HL-60 (cell line): ENCODE measurements at regions not wholly inside any gene's neighbourhood (a gene's known extent, or its start where the extent isn't known, plus 50 kb on each side); places are given as distances from the start of the nearest gene placed in this dataset.

Source experiments
- DNase-seq, 2 experiments: peaks; one replicate each; pipeline ENCODE4 v3.0.0-alpha.2; 2010 to 2020; ENCODE audit warnings: low read depth in 1 of 2, low spot score in 1 of 2
- H3K27ac ChIP-seq: fragments of 250-450 bp; sonication (Bioruptor Pico); replicated peaks from 2 replicates; pipeline ENCODE4 v1.5.1; 2020; ENCODE audit warnings: mild to moderate bottlenecking, moderate library complexity
- H3K27me3 ChIP-seq: fragments of 250-450 bp; sonication (Bioruptor Pico); 2 replicates; pipeline ENCODE4 v1.5.1; 2021; ENCODE audit warnings: mild to moderate bottlenecking, moderate library complexity; ENCODE audit not compliant: insufficient read depth, poor library complexity, severe bottlenecking
- H3K4me3 ChIP-seq: replicated peaks from 2 replicates; pipeline ENCODE4 v1.5.1; 2011; ENCODE audit warnings: mild to moderate bottlenecking, control low read depth, low read length; ENCODE audit not compliant: insufficient read depth
- CTCF ChIP-seq: IDR thresholded peaks from one replicate; pipeline ENCODE4 v1.5.1; 2011; ENCODE audit warnings: low read length, control low read depth, inconsistent platforms; ENCODE audit not compliant: insufficient read depth
- GABPA ChIP-seq: IDR thresholded peaks from 2 replicates; pipeline ENCODE4 v1.6.1; 2012; ENCODE audit warnings: low read depth
- POLR2AphosphoS5 ChIP-seq: IDR thresholded peaks from 2 replicates; pipeline ENCODE4 v1.6.1; 2012; ENCODE audit warnings: low read depth
- REST ChIP-seq: IDR thresholded peaks from 2 replicates; pipeline ENCODE4 v1.6.1; 2012; ENCODE audit warnings: low read depth; ENCODE audit not compliant: insufficient replicate concordance
- SPI1 ChIP-seq: IDR thresholded peaks from 2 replicates; pipeline ENCODE4 v1.6.1; 2012; ENCODE audit warnings: low read depth, mild to moderate bottlenecking, borderline replicate concordance

GRCh38 chr1:209400351-209401220 is 182.9 kb upstream of the CAMK1G start:
- peaks cover 3% of the 10 kb centered on the region for H3K27me3 ChIP-seq

GRCh38 chr1:209402697-209403096 is 180.8 kb upstream of the CAMK1G start:
- no peak for TF ChIP-seq POLR2AphosphoS5
- no peak for TF ChIP-seq GABPA
- no peak for TF ChIP-seq REST
- TF ChIP-seq CTCF = no peak
- no peak for TF ChIP-seq SPI1
- peaks cover 3% of the 10 kb centered on the region for H3K27me3 ChIP-seq
- no peak overlapping the region for H3K4me3 ChIP-seq
- H3K27ac ChIP-seq = no peak overlapping the region
- no peak for DNase-seq

More at GRCh38 chr1:209400351-209401220, 182.9 kb upstream of the CAMK1G start:
- TF ChIP-seq SPI1 (no peak), GABPA (no peak), REST (no peak), CTCF (no peak), POLR2AphosphoS5 (no peak)
- no peak overlapping the region for H3K27ac ChIP-seq
- no peak for DNase-seq
- H3K4me3 ChIP-seq = no peak overlapping the region

- Histone ChIP-seq H3K27ac (no peak overlapping the region), H3K4me3 (no peak overlapping the region), H3K27me3 (peaks cover 2% of the 10 kb centered on the region)
- TF ChIP-seq CTCF = no peak
- TF ChIP-seq GABPA = no peak
- no peak for TF ChIP-seq POLR2AphosphoS5
- TF ChIP-seq SPI1 = no peak
- DNase-seq = no peak
Measured at GRCh38 chr1:209403921-209404320, 179.6 kb upstream of the CAMK1G start.
